IMR-90 (cell line): ENCODE measurements at regions not wholly inside any gene's neighbourhood (a gene's known extent, or its start where the extent isn't known, plus 50 kb on each side); places are given as distances from the start of the nearest gene placed in this dataset. TPM values are rescaled to one million over a fixed set of nuclear protein-coding genes. Genes with fewer than 3 reads are reported as not detected.

ENCODE experiments used
- ATAC-seq: fragments of 200-7000 bp; cut with Tn5 transposase; 2 replicates; pipeline ENCODE4 v1.9.1; 2020; ENCODE audit warnings: low read depth, mild to moderate bottlenecking, moderate library complexity
- BruUV-seq: library from RNA; stranded (reverse); fragments of 400-500 nt; replicated peaks from 2 replicates; lab custom pipeline; 2021; lab: Mats Ljungman, UMichigan
- CTCF ChIA-PET: fragments of 300-600 bp; formaldehyde crosslinking; extraction: SDS; loops from one replicate; lab custom pipeline; 2021; ENCODE audit warnings: antibody characterized with exemption; lab: Yijun Ruan, JAX
- POLR2A ChIA-PET: fragments of 300-600 bp; sonication (Branson Sonifier 250); formaldehyde crosslinking; loops from one replicate; lab custom pipeline; 2022; ENCODE audit warnings: antibody characterized with exemption; ENCODE audit not compliant: unreplicated experiment; lab: Charles Lee
- DNase-seq: peaks from one replicate; pipeline ENCODE4 v3.0.0; 2013
- H2AFZ ChIP-seq: replicated peaks from 2 replicates; pipeline ENCODE3; 2013; ENCODE audit warnings: low read length, mild to moderate bottlenecking; ENCODE audit not compliant: poor library complexity
- H2AK5ac ChIP-seq: 2 replicates; pipeline ENCODE4 v1.6.1; 2013; ENCODE audit warnings: low read depth, low read length, inconsistent platforms
- H2AK9ac ChIP-seq: replicated peaks from 2 replicates; pipeline ENCODE3; 2013; ENCODE audit warnings: mild to moderate bottlenecking, low read depth, low read length, moderate library complexity; ENCODE audit not compliant: poor library complexity
- H2BK120ac ChIP-seq: 2 replicates; pipeline ENCODE4 v1.6.1; 2013; ENCODE audit warnings: low read depth, low read length, inconsistent platforms
- H2BK15ac ChIP-seq: 3 replicates; pipeline ENCODE4 v1.6.1; 2013; ENCODE audit warnings: low read depth, low read length, inconsistent platforms
- H2BK20ac ChIP-seq: 2 replicates; pipeline ENCODE4 v1.6.1; 2013; ENCODE audit warnings: low read depth, mild to moderate bottlenecking, inconsistent platforms, low read length, moderate library complexity
- H2BK5ac ChIP-seq: 2 replicates; pipeline ENCODE4 v1.6.1; 2013; ENCODE audit warnings: mild to moderate bottlenecking, low read depth, low read length, inconsistent platforms; ENCODE audit not compliant: poor library complexity, severe bottlenecking
- H3K14ac ChIP-seq: replicated peaks from 2 replicates; pipeline ENCODE4 v1.6.1; 2013; ENCODE audit warnings: low read depth, low read length, inconsistent platforms
- H3K18ac ChIP-seq: 2 replicates; pipeline ENCODE4 v1.6.1; 2013; ENCODE audit warnings: low read depth, low read length, control low read depth
- H3K23ac ChIP-seq: 2 replicates; pipeline ENCODE4 v1.6.1; 2013; ENCODE audit warnings: low read depth, low read length, inconsistent platforms
- H3K27ac ChIP-seq: 2 replicates; pipeline ENCODE4 v1.5.1; 2013; ENCODE audit warnings: mild to moderate bottlenecking, control low read depth, low read length; ENCODE audit not compliant: insufficient read depth
- H3K27me3 ChIP-seq: 2 replicates; pipeline ENCODE4 v1.6.1; 2013; ENCODE audit warnings: low read length; ENCODE audit not compliant: control insufficient read depth, insufficient read depth
- H3K36me3 ChIP-seq: 2 replicates; pipeline ENCODE4 v1.6.1; 2013; ENCODE audit warnings: low read length, mixed read lengths; ENCODE audit not compliant: control insufficient read depth, insufficient read depth
- H3K4ac ChIP-seq: 2 replicates; pipeline ENCODE4 v1.6.1; 2013; ENCODE audit warnings: low read depth, low read length, inconsistent platforms
- H3K4me1 ChIP-seq: 2 replicates; pipeline ENCODE4 v1.6.1; 2013; ENCODE audit warnings: low read length, mixed read lengths; ENCODE audit not compliant: control insufficient read depth, insufficient read depth
- H3K4me2 ChIP-seq: 2 replicates; pipeline ENCODE4 v1.6.1; 2013; ENCODE audit warnings: low read depth, mild to moderate bottlenecking, control low read depth, low read length, moderate library complexity
- H3K4me3 ChIP-seq: 2 replicates; pipeline ENCODE4 v1.5.1; 2013; ENCODE audit warnings: low read depth, mild to moderate bottlenecking, control low read depth, low read length, moderate library complexity; ENCODE audit not compliant: insufficient read depth
- H3K56ac ChIP-seq: 2 replicates; pipeline ENCODE4 v1.6.1; 2013; ENCODE audit warnings: low read length, inconsistent platforms; ENCODE audit not compliant: insufficient read depth; ENCODE audit errors: extremely low read depth
- H3K79me1 ChIP-seq, 2 experiments: 2 replicates each; pipeline ENCODE4 v1.6.1; 2013; ENCODE audit warnings: low read length in 2 of 2, inconsistent platforms in 1 of 2, low read depth in 1 of 2
- H3K9ac ChIP-seq: 2 replicates; pipeline ENCODE4 v1.6.1; 2013; ENCODE audit warnings: low read depth, low read length, control low read depth
- H3K9me1 ChIP-seq: 2 replicates; pipeline ENCODE4 v1.6.1; 2013; ENCODE audit warnings: low read length, inconsistent platforms; ENCODE audit not compliant: insufficient read depth
- H3K9me3 ChIP-seq: 2 replicates; pipeline ENCODE4 v1.6.1; 2013; ENCODE audit warnings: low read length; ENCODE audit not compliant: control insufficient read depth, insufficient read depth
- H4K20me1 ChIP-seq: 2 replicates; pipeline ENCODE4 v1.6.1; 2013; ENCODE audit warnings: low read length, inconsistent platforms; ENCODE audit not compliant: insufficient read depth
- H4K5ac ChIP-seq: 2 replicates; pipeline ENCODE4 v1.6.1; 2013; ENCODE audit warnings: mild to moderate bottlenecking, low read depth, low read length, control low read depth
- H4K8ac ChIP-seq, 2 experiments: 2 replicates each; pipeline ENCODE4 v1.6.1; 2013; ENCODE audit warnings: low read depth in 2 of 2, low read length in 2 of 2, control low read depth in 1 of 2, inconsistent platforms in 1 of 2
- H4K91ac ChIP-seq: 2 replicates; pipeline ENCODE4 v1.6.1; 2013; ENCODE audit warnings: low read depth, low read length, inconsistent platforms; ENCODE audit not compliant: insufficient read depth
- CTCF ChIP-seq: conservative IDR thresholded peaks from 2 replicates; pipeline ENCODE4 v1.5.1; 2012; ENCODE audit warnings: mild to moderate bottlenecking, low read depth, low read length, improper control_type of control experiment
- ELK1 ChIP-seq: fragments of 150-350 bp; IDR thresholded peaks from 2 replicates; pipeline ENCODE4 v1.6.1; 2016; ENCODE audit warnings: low read depth, mild to moderate bottlenecking, low read length, moderate library complexity, borderline replicate concordance
- FOS ChIP-seq: fragments of 150-350 bp; IDR thresholded peaks from 2 replicates; pipeline ENCODE4 v1.6.1; 2016; ENCODE audit warnings: low read depth, low read length
- NFE2L2 ChIP-seq: fragments of 150-350 bp; IDR thresholded peaks from 2 replicates; pipeline ENCODE4 v1.6.1; 2016; ENCODE audit warnings: low read depth, mild to moderate bottlenecking, low read length
- RCOR1 ChIP-seq: IDR thresholded peaks from 2 replicates; pipeline ENCODE4 v1.6.1; 2012; ENCODE audit warnings: mild to moderate bottlenecking, low read length, improper control_type of control experiment; ENCODE audit not compliant: insufficient replicate concordance
- RFX5 ChIP-seq: IDR thresholded peaks from 2 replicates; pipeline ENCODE4 v1.8.0; 2012; ENCODE audit warnings: low read depth, mild to moderate bottlenecking, low read length, moderate library complexity
- WGBS, 2 experiments: methylation state at CpG; one replicate each; pipeline versions ENCODE4 v1.1.5 to v1.1.7; 2013; ENCODE audit warnings: missing lambda C conversion rate in 2 of 2; ENCODE audit not compliant: insufficient read length in 1 of 2; ENCODE audit errors: extremely low coverage in 2 of 2; 5-methylcytosine and 5-hydroxymethylcytosine counted together
- dilution Hi-C: fragments of 300-500 bp; cut with HindIII; formaldehyde crosslinking; loops from one replicate; pipeline ENCODE4 v1.14.3; 2018; ENCODE audit warnings: low sequenced_read_pairs; ENCODE audit not compliant: unreplicated experiment
- in situ Hi-C: fragments of 300-500 bp; cut with MboI; formaldehyde crosslinking; loops from 3 replicates; pipeline ENCODE4 v1.14.3; 2019; ENCODE audit warnings: low sequenced_read_pairs, inconsistent platforms, mixed read lengths
- intact Hi-C: fragments of 100-400 bp; cut with micrococcal nuclease; formaldehyde crosslinking; loops from 2 replicates; pipeline ENCODE4 v1.10.0; 2022
- microRNA-seq, 2 experiments: library from miRNA; stranded (forward) in 1 of 2; unstranded in 1 of 2; fragments of 10-50 nt in 1 of 2; fragments of <30 nt in 1 of 2; gene quantifications in 1 of 2; microRNA quantifications in 1 of 2; one replicate each; pipeline versions ENCODE3 to v1.1.0; 2013 to 2020; ENCODE audit not compliant: insufficient read depth in 1 of 2, insufficient read length in 1 of 2, unreplicated experiment in 1 of 2
- small RNA-seq, 5 experiments: library from RNA; depleted of rRNA; stranded (forward); fragments of <200 nt; gene quantifications; one replicate each; pipeline ENCODE3, GENCODE V24; 2012

GRCh38 chr10:84089162-84089561 lies 50.1 kb upstream of the GHITM start:
- H3K9me1 ChIP-seq: no peaks in the 10 kb centered on the region
- no peak for ATAC-seq
- POLR2A ChIA-PET: no interaction called here
- no TSS peak for BruUV-seq
- H3K9me3 ChIP-seq: no peaks in the 10 kb centered on the region
- H3K56ac ChIP-seq: no peak overlapping the region
- no peak overlapping the region for H4K5ac ChIP-seq
- CTCF ChIA-PET: interaction anchor here (0.9 kb wide), 1 partner anchor 9 kb away, joined by 3 read pairs; no protein-coding TSS in a partner anchor
- dilution Hi-C loops: no loop called here
- no peak overlapping the region for H3K18ac ChIP-seq
- H2AK5ac ChIP-seq: no peak overlapping the region
- H3K4me2 ChIP-seq: no peak overlapping the region
- H4K8ac ChIP-seq: no peak overlapping the region
- intact Hi-C loops: no loop called here
- H3K4ac ChIP-seq: no peak overlapping the region
- TF ChIP-seq ELK1 (no peak), FOS (no peak), RFX5 (no peak), NFE2L2 (no peak), CTCF (no peak), RCOR1 (no peak)
- no peak overlapping the region for H3K27ac ChIP-seq
- no peaks in the 10 kb centered on the region for H4K20me1 ChIP-seq
- no peak overlapping the region for H3K9ac ChIP-seq
- H2BK20ac ChIP-seq: no peak overlapping the region
- no peaks in the 10 kb centered on the region for H3K79me1 ChIP-seq
- H2BK15ac ChIP-seq: no peak overlapping the region
- DNase-seq: no peak
- H2AFZ ChIP-seq: no peak overlapping the region
- H3K36me3 ChIP-seq: no peaks in the 10 kb centered on the region
- H4K91ac ChIP-seq: no peak overlapping the region
- in situ Hi-C loops: no loop called here
- WGBS, 2 experiments: no CpG with 5 or more reads among the region's 2 CpGs
- no peak overlapping the region for H2AK9ac ChIP-seq
- no peak overlapping the region for H2BK5ac ChIP-seq
- H3K23ac ChIP-seq: no peak overlapping the region
- H3K4me3 ChIP-seq: no peak overlapping the region
- H2BK120ac ChIP-seq: no peak overlapping the region
- no peak overlapping the region for H3K14ac ChIP-seq
- no peaks in the 10 kb centered on the region for H3K4me1 ChIP-seq
- no peaks in the 10 kb centered on the region for H3K27me3 ChIP-seq

Small RNA genes in the stretch of these regions (microRNA-seq; reads per million reads assigned to microRNA genes)
- gene RNU1-65P (ENCODE audit: insufficient read depth, insufficient read length) (not detected), gene RNU6-129P (ENCODE audit: insufficient read depth, insufficient read length) (not detected), gene RNU6-478P (ENCODE audit: insufficient read depth, insufficient read length) (not detected)

Small RNA genes in the stretch of these regions (small RNA-seq; reads per million reads assigned to genes)
- gene RNU1-65P (0 reads per million in 5 experiments), gene RNU6-129P (0 reads per million in 5 experiments), gene RNU6-478P (0 reads per million in 5 experiments)
